ENCODE measurements at regions not wholly inside any gene's neighbourhood (a gene's known extent, or its start where the extent isn't known, plus 50 kb on each side); places are given as distances from the start of the nearest gene placed in this dataset.

DNA sequence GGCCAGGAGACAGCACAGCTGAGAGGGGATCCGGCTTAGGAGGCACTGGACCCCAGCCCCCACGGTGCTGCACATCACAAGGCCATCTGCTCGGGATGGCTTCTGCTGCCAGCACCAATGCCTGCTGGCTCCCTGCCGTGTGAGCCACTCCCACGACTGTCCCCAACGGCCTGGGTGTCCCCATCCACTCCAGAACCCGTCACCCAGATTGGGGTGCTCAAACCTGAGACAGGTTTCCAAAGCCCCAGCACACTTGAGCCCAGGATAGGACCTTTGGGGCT is 102.4 kb downstream of the RFLNA start:
- H3K27ac ChIP-seq: peak overlapping the region; percentile 64 to 85
- no peaks in the 10 kb centered on the region for H3K27me3 ChIP-seq
- TF ChIP-seq, protein P1, sequence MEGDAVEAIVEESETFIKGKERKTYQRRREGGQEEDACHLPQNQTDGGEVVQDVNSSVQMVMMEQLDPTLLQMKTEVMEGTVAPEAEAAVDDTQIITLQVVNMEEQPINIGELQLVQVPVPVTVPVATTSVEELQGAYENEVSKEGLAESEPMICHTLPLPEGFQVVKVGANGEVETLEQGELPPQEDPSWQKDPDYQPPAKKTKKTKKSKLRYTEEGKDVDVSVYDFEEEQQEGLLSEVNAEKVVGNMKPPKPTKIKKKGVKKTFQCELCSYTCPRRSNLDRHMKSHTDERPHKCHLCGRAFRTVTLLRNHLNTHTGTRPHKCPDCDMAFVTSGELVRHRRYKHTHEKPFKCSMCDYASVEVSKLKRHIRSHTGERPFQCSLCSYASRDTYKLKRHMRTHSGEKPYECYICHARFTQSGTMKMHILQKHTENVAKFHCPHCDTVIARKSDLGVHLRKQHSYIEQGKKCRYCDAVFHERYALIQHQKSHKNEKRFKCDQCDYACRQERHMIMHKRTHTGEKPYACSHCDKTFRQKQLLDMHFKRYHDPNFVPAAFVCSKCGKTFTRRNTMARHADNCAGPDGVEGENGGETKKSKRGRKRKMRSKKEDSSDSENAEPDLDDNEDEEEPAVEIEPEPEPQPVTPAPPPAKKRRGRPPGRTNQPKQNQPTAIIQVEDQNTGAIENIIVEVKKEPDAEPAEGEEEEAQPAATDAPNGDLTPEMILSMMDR (IDR thresholded peaks at IDR 0.05): no peak
- TF ChIP-seq POLR2A (IDR thresholded peaks at IDR 0.05): no peak
- peak; percentile 75 for DNase-seq
- H3K9me3 ChIP-seq: no peaks in the 10 kb centered on the region
- H3K4me3 ChIP-seq: no peak overlapping the region
- no peaks in the 10 kb centered on the region for H3K36me3 ChIP-seq (ENCODE audit: low read depth, missing control alignments)
- 60% methylated on average over 7 of the region's 7 CpGs; no CpG with 5 or more reads in 1 of the 2 donors for WGBS, 2 donors
- peaks cover 69% of the 10 kb centered on the region for H3K4me1 ChIP-seq
- intact Hi-C loops (cut with DNase I; ENCODE audit: low total_unique reads): no loop called here

DNA sequence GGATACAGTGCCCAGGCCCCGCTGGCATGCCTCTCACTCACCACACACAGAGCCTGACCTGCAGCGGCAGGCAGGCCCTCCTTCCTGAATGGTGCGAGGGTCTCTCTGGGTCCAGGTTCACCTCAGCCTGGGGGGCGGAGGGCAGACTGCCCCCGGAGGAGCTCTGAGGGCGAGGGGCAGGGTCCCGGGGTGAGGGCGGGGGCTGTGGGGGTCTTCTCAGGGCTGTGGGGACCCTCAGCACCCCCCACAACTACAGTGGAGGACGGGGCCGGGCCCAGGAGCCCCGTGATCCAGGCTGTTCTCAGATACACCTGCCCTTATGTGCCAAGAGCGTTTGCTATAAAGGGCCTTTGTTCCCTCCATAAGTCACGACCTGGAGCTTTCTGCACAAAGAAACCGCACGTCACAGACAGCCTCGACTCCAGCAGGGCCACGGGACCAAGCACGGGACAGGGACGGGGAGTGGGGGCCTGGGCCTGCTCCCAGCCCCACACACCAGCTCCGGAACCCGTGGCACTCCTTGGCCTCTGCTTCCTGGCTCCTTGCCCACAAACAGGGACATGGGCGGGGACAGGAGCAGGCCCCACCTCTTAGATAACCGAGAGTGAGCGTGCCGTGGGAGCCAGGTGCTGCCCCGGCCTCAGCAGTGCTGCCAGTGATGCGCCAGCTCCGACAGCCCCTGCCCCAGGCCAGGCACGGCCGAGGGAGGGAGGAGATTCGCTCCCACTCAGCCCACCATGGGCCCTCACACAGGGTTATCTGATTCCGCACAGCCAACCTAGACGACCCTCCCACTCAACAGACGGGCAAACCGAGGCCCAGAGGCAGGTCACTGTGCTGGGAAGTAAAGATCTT is 101.9 kb downstream of the RFLNA start:
- H3K4me1 ChIP-seq: peaks cover 75% of the 10 kb centered on the region
- intact Hi-C loops (cut with DNase I; ENCODE audit: low total_unique reads): no loop called here
- H3K9me3 ChIP-seq: no peaks in the 10 kb centered on the region
- 61 to 75% methylated on average over 7 to 35 of the region's 35 CpGs for WGBS, 2 donors
- H3K27me3 ChIP-seq: no peaks in the 10 kb centered on the region
- no peaks in the 10 kb centered on the region for H3K36me3 ChIP-seq (ENCODE audit: low read depth, missing control alignments)
- H3K27ac ChIP-seq: peak overlapping the region; percentile 64 to 85
- TF ChIP-seq, protein P1 (IDR thresholded peaks at IDR 0.05): no peak
- no peak for TF ChIP-seq POLR2A (IDR thresholded peaks at IDR 0.05)
- no peak overlapping the region for H3K4me3 ChIP-seq
- peak; percentile 91 for DNase-seq

DNA sequence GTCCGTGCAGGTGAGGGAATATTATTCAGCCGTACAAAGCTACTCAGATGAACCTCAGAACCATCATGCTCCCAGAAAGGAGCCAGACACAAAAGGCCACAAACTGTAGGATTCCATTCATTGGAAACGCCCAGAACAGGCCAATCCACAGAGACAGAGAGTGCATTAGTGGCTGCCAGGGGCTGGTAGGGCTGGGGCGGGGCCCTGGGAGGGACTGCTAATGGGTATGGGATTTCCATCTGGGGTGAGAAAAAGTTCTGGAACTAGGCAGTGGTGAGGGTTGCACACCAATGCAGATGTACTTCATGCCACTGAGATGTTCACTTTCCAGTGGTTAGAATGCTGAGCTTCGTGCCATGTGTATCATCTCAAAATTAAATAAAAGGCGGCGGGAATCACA is 101.1 kb downstream of the RFLNA start:
- no peaks in the 10 kb centered on the region for H3K27me3 ChIP-seq
- peaks cover 79% of the 10 kb centered on the region for H3K4me1 ChIP-seq
- TF ChIP-seq, protein P1 (IDR thresholded peaks at IDR 0.05): no peak
- TF ChIP-seq POLR2A (IDR thresholded peaks at IDR 0.05): no peak
- intact Hi-C loops (cut with DNase I; ENCODE audit: low total_unique reads): no loop called here
- DNase-seq: no peak
- H3K27ac ChIP-seq: peak overlapping the region; percentile 64 to 85
- H3K4me3 ChIP-seq: no peak overlapping the region
- no peaks in the 10 kb centered on the region for H3K36me3 ChIP-seq (ENCODE audit: low read depth, missing control alignments)
- 76 to 79% methylated on average over 7 of the region's 7 CpGs for WGBS, 2 donors
- no peaks in the 10 kb centered on the region for H3K9me3 ChIP-seq

DNA sequence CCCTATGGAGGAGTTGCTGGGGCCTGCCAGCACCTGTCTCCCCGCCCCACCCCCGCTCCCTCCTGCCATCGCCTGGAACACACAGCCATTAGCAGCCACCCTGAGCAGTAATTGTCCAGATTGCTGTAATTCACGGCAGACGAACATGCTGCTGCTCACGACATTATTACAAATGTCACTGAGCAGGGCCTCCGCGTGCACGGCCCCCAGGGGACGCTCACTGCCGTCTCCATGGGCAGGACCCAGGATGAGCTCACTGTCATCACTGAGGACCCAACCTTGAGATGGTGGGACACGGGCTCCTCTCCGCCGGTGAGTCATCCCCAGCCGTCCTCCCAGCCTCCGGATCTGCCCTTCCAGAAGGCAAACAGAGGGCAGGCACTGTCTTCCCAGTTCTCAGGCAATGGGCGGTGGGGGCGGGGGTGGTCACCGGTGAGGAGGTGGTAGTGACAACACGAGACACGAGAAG is 100.4 kb downstream of the RFLNA start:
- DNase-seq: no peak
- no peak for TF ChIP-seq POLR2A (IDR thresholded peaks at IDR 0.05)
- TF ChIP-seq, protein P1 (IDR thresholded peaks at IDR 0.05): no peak
- Histone ChIP-seq H3K36me3 (ENCODE audit: low read depth, missing control alignments) (no peaks in the 10 kb centered on the region), H3K4me3 (no peak overlapping the region), H3K4me1 (peaks cover 85% of the 10 kb centered on the region), H3K27ac (peak overlapping the region; percentile 64 to 75), H3K27me3 (no peaks in the 10 kb centered on the region), H3K9me3 (no peaks in the 10 kb centered on the region)
- intact Hi-C loops (cut with DNase I; ENCODE audit: low total_unique reads): no loop called here
- 67 to 71% methylated on average over 15 to 21 of the region's 21 CpGs for WGBS, 2 donors
